ENCODE measurements at regions not wholly inside any gene's neighbourhood (a gene's known extent, or its start where the extent isn't known, plus 50 kb on each side); places are given as distances from the start of the nearest gene placed in this dataset.
"Not testable (repeated sequence)": the region's sequence is repeated elsewhere in the genome, so short reads cannot be mapped to it uniquely, and the experiment has no call there.

DNA sequence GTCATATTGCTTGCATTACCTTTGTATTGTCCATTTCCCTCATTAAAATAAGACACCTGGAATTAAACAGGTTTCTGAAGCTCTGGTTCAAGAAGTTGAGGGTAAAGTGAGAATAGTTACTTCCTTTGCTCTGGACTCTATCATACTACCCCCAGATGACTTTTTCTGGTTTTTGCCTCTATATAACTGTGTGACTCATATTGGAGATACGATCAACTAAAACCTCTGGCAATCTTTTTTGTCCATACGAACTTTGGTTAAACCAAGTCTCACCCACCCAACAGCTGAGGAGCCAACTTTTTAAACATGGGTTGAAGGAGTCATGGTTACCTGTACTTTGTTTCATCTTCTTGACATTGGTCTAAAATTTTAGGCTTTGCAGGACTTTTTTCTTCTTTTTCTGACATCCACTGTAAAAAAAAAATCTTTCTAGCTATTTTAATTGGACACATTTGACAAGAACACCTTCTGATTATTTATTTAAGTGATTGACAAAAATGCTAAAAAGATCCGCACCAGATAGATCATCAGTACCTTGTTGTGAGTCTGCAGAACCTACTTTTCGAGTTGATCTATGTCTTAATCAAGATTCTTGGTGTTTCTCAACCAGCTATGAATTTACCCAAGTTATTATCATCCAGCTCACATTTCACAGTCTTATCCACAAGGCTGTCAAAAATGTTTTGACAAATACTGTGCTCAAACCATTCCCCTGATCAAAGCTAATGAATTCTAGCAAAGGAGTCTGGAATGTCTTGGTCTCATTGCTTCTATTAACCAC lies 166.0 kb downstream of the IPO8 start:
- Histone ChIP-seq H2AFZ (ENCODE audit: low read length) (no peak overlapping the region), H3F3A (ENCODE audit: low read depth) (no peaks in the 10 kb centered on the region)

DNA sequence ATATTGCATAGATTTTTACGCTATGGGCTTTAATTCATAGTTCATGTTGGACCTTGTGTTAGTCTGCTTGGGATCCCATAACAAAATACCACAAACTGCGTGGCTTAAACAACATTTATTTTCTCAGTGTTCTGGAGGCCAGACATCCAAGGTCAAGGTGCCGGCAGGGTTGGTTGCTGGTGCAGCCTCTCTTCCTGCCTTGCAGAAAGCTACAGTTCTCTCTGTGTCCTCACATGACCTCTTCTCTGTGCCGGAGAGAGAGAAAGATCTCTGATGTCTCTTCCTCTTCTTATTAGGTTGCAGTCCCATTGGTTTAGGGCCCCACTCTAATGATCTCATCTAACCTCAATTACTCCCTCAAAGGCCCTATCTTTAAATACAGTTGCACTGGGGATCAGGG lies 170.5 kb downstream of the IPO8 start:
- H3K9ac ChIP-seq (ENCODE audit: low read depth, low read length, poor library complexity, severe bottlenecking), result no peak overlapping the region
- H3F3A ChIP-seq (ENCODE audit: low read depth), result no peaks in the 10 kb centered on the region
- no peaks in the 10 kb centered on the region for H3K79me2 ChIP-seq (ENCODE audit: insufficient read depth, low read length)
- no peak overlapping the region for H3K4me2 ChIP-seq (ENCODE audit: low read depth, low read length, poor library complexity, severe bottlenecking)
- no peaks in the 10 kb centered on the region for H3K36me3 ChIP-seq (ENCODE audit: insufficient read depth, low read length)
- H3K4me3 ChIP-seq (ENCODE audit: low read length, poor library complexity, severe bottlenecking), result no peak overlapping the region
- no peaks in the 10 kb centered on the region for H3K27me3 ChIP-seq (ENCODE audit: insufficient read depth, low read length, poor library complexity, severe bottlenecking)
- no peaks in the 10 kb centered on the region for H3K4me1 ChIP-seq (ENCODE audit: insufficient read depth, low read length, poor library complexity, severe bottlenecking)
- H3K9me2 ChIP-seq (replicated peaks; ENCODE audit: low read depth, low read length), result no peaks in the 10 kb centered on the region
- no peaks in the 10 kb centered on the region for H4K20me1 ChIP-seq (ENCODE audit: insufficient read depth, low read length, poor library complexity, severe bottlenecking)
- H3K9me3 ChIP-seq (ENCODE audit: insufficient read depth, low read depth, low read length), result no peaks in the 10 kb centered on the region
- TF ChIP-seq, protein P1, sequence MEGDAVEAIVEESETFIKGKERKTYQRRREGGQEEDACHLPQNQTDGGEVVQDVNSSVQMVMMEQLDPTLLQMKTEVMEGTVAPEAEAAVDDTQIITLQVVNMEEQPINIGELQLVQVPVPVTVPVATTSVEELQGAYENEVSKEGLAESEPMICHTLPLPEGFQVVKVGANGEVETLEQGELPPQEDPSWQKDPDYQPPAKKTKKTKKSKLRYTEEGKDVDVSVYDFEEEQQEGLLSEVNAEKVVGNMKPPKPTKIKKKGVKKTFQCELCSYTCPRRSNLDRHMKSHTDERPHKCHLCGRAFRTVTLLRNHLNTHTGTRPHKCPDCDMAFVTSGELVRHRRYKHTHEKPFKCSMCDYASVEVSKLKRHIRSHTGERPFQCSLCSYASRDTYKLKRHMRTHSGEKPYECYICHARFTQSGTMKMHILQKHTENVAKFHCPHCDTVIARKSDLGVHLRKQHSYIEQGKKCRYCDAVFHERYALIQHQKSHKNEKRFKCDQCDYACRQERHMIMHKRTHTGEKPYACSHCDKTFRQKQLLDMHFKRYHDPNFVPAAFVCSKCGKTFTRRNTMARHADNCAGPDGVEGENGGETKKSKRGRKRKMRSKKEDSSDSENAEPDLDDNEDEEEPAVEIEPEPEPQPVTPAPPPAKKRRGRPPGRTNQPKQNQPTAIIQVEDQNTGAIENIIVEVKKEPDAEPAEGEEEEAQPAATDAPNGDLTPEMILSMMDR (conservative IDR thresholded peaks at IDR 0.05; ENCODE audit: low read length), result no peak
- no peak for TF ChIP-seq EZH2phosphoT487 (IDR thresholded peaks at IDR 0.05; ENCODE audit: borderline replicate concordance)
- no peak overlapping the region for H2AFZ ChIP-seq (ENCODE audit: low read length)

More for the DNA sequence above, 166.0 kb downstream of the IPO8 start:
- TF ChIP-seq, protein P1 (conservative IDR thresholded peaks at IDR 0.05; ENCODE audit: low read length), result no peak
- no peak for TF ChIP-seq EZH2phosphoT487 (IDR thresholded peaks at IDR 0.05; ENCODE audit: borderline replicate concordance)
- no peaks in the 10 kb centered on the region for H3K9me3 ChIP-seq (ENCODE audit: insufficient read depth, low read depth, low read length)
- no peaks in the 10 kb centered on the region for H3K79me2 ChIP-seq (ENCODE audit: insufficient read depth, low read length)
- no peak overlapping the region for H3K4me2 ChIP-seq (ENCODE audit: low read depth, low read length, poor library complexity, severe bottlenecking)
- no peaks in the 10 kb centered on the region for H3K36me3 ChIP-seq (ENCODE audit: insufficient read depth, low read length)
- H3K9me2 ChIP-seq (replicated peaks; ENCODE audit: low read depth, low read length), result no peaks in the 10 kb centered on the region
- no peaks in the 10 kb centered on the region for H3K4me1 ChIP-seq (ENCODE audit: insufficient read depth, low read length, poor library complexity, severe bottlenecking)
- no peaks in the 10 kb centered on the region for H3K27me3 ChIP-seq (ENCODE audit: insufficient read depth, low read length, poor library complexity, severe bottlenecking)
- H3K4me3 ChIP-seq (ENCODE audit: low read length, poor library complexity, severe bottlenecking), result no peak overlapping the region
- H4K20me1 ChIP-seq (ENCODE audit: insufficient read depth, low read length, poor library complexity, severe bottlenecking), result no peaks in the 10 kb centered on the region
- H3K9ac ChIP-seq (ENCODE audit: low read depth, low read length, poor library complexity, severe bottlenecking), result no peak overlapping the region

DNA sequence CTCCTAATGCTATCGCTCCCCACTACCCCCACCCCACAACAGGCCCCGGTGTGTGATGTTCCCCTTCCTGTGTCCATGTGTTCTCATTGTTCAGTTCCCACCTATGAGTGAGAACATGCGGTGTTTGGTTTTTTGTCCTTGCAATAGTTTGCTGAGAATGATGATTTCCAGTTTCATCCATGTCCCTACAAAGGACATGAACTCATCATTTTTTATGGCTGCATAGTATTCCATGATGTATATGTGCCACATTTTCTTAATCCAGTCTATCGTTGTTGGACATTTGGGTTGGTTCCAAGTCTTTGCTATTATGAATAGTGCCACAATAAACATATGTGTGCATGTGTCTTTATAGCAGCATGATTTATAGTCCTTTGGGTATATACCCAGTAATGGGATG lies 175.4 kb downstream of the IPO8 start:
- not testable (repeated sequence) for H3K36me3 ChIP-seq (ENCODE audit: insufficient read depth, low read length); H3K9ac ChIP-seq (ENCODE audit: low read depth, low read length, poor library complexity, severe bottlenecking); H3K9me2 ChIP-seq (replicated peaks; ENCODE audit: low read depth, low read length); H3K9me3 ChIP-seq (ENCODE audit: insufficient read depth, low read depth, low read length); H3K4me2 ChIP-seq (ENCODE audit: low read depth, low read length, poor library complexity, severe bottlenecking); H2AFZ ChIP-seq (ENCODE audit: low read length); H4K20me1 ChIP-seq (ENCODE audit: insufficient read depth, low read length, poor library complexity, severe bottlenecking); H3K4me1 ChIP-seq (ENCODE audit: insufficient read depth, low read length, poor library complexity, severe bottlenecking); H3F3A ChIP-seq (ENCODE audit: low read depth); H3K79me2 ChIP-seq (ENCODE audit: insufficient read depth, low read length); H3K4me3 ChIP-seq (ENCODE audit: low read length, poor library complexity, severe bottlenecking); H3K27me3 ChIP-seq (ENCODE audit: insufficient read depth, low read length, poor library complexity, severe bottlenecking)

DNA sequence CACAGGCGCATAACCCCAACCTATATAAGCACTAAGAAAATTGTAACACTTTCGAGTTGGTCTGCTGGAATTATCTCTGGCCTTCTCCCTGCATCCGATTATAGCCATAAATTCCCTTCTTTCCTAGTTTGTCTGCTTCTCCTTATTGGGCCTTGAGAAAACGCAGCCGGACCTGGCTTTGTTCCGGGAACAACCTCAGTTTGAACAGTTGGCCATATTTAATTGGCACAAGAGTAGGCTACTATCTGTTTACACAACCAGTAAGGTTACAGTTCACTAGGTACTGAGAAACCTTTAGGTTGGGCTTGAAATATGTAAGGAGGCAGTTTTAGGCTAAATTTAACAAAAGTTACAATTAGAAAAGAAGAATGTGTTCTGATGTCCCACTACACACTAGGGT lies 176.1 kb downstream of the IPO8 start:
- no peaks in the 10 kb centered on the region for H4K20me1 ChIP-seq (ENCODE audit: insufficient read depth, low read length, poor library complexity, severe bottlenecking)
- no peaks in the 10 kb centered on the region for H3K79me2 ChIP-seq (ENCODE audit: insufficient read depth, low read length)
- no peaks in the 10 kb centered on the region for H3K9me2 ChIP-seq (replicated peaks; ENCODE audit: low read depth, low read length)
- no peak overlapping the region for H3K4me2 ChIP-seq (ENCODE audit: low read depth, low read length, poor library complexity, severe bottlenecking)
- H3K27me3 ChIP-seq (ENCODE audit: insufficient read depth, low read length, poor library complexity, severe bottlenecking), result no peaks in the 10 kb centered on the region
- H2AFZ ChIP-seq (ENCODE audit: low read length), result no peak overlapping the region
- no peak overlapping the region for H3K4me3 ChIP-seq (ENCODE audit: low read length, poor library complexity, severe bottlenecking)
- TF ChIP-seq, protein P1 (conservative IDR thresholded peaks at IDR 0.05; ENCODE audit: low read length), result no peak
- TF ChIP-seq EZH2phosphoT487 (IDR thresholded peaks at IDR 0.05; ENCODE audit: borderline replicate concordance), result no peak
- no peaks in the 10 kb centered on the region for H3K4me1 ChIP-seq (ENCODE audit: insufficient read depth, low read length, poor library complexity, severe bottlenecking)
- H3K9ac ChIP-seq (ENCODE audit: low read depth, low read length, poor library complexity, severe bottlenecking), result no peak overlapping the region
- H3K9me3 ChIP-seq (ENCODE audit: insufficient read depth, low read depth, low read length), result no peaks in the 10 kb centered on the region
- H3F3A ChIP-seq (ENCODE audit: low read depth), result no peaks in the 10 kb centered on the region
- no peaks in the 10 kb centered on the region for H3K36me3 ChIP-seq (ENCODE audit: insufficient read depth, low read length)

Measured in Loucy (cell line).